B cell (primary cell): ENCODE measurements at regions not wholly inside any gene's neighbourhood (a gene's known extent, or its start where the extent isn't known, plus 50 kb on each side); places are given as distances from the start of the nearest gene placed in this dataset.

Source experiments
- EZH2 ChIP-seq: IDR thresholded peaks from 2 replicates; pipeline ENCODE4 v1.6.1; 2012; ENCODE audit warnings: borderline replicate concordance, low read depth, mild to moderate bottlenecking, moderate library complexity, low read length; ENCODE audit not compliant: insufficient read depth, poor library complexity, severe bottlenecking
- TF ChIP-seq, protein P1 (sequence below): fragments of 200-600 bp; IDR thresholded peaks from one replicate; pipeline ENCODE4 v1.8.0; 2022; ENCODE audit warnings: antibody characterized with exemption, mild to moderate bottlenecking

DNA sequence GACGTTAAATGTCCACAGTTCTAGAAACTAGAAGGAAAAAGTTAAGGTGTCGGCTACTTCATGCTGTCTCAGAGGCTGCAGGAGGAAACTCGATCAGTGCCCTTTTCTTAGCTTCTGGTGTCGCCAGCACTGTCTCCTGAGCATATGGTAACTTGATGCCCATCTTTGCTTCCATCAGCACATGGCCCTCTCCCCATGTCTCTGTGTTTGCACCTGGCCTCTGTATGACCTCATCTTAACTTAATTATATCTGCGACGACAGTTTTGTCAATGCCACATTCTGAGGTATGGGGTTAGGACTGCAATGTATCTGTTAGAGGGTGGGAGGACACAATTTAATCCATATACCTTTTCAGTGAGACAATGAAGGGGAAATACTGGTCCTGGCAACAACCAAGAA lies 449.9 kb downstream of the POM121L12 start:
- TF ChIP-seq, protein P1, sequence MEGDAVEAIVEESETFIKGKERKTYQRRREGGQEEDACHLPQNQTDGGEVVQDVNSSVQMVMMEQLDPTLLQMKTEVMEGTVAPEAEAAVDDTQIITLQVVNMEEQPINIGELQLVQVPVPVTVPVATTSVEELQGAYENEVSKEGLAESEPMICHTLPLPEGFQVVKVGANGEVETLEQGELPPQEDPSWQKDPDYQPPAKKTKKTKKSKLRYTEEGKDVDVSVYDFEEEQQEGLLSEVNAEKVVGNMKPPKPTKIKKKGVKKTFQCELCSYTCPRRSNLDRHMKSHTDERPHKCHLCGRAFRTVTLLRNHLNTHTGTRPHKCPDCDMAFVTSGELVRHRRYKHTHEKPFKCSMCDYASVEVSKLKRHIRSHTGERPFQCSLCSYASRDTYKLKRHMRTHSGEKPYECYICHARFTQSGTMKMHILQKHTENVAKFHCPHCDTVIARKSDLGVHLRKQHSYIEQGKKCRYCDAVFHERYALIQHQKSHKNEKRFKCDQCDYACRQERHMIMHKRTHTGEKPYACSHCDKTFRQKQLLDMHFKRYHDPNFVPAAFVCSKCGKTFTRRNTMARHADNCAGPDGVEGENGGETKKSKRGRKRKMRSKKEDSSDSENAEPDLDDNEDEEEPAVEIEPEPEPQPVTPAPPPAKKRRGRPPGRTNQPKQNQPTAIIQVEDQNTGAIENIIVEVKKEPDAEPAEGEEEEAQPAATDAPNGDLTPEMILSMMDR = no peak
- TF ChIP-seq EZH2 = no peak
